GM21526 (cell line): ENCODE measurements at regions not wholly inside any gene's neighbourhood (a gene's known extent, or its start where the extent isn't known, plus 50 kb on each side); places are given as distances from the start of the nearest gene placed in this dataset.

Source experiments
- ATAC-seq: cut with Tn5 transposase; IDR thresholded peaks from one replicate; pipeline ENCODE4 v1.9.1; 2021; ENCODE audit warnings: moderate library complexity; ENCODE audit not compliant: unreplicated experiment, low FRiP score

GRCh38 chr3:148646126-148646665 is 51.5 kb upstream of the AGTR1 start:
- ATAC-seq: no peak
